ENCODE measurements at regions not wholly inside any gene's neighbourhood (a gene's known extent, or its start where the extent isn't known, plus 50 kb on each side); places are given as distances from the start of the nearest gene placed in this dataset.

- no peaks in the 10 kb centered on the region for H3K36me3 ChIP-seq (replicated peaks in 1 of 2; ENCODE audit: control extremely low read depth in 1 of 2, control insufficient read depth in 1 of 2, extremely low read depth in 1 of 2, insufficient read depth in 2 of 2, low read length in 1 of 2)
Measured at GRCh38 chr10:2439983-2440382, 627.4 kb upstream of the PFKP start.

GRCh38 chr10:2439000-2439399 is 628.3 kb upstream of the PFKP start:
- POLR2A ChIA-PET, result no interaction called here

More at GRCh38 chr10:2439983-2440382, 627.4 kb upstream of the PFKP start:
- Histone ChIP-seq H3K4me3 (ENCODE audit: control extremely low read depth in 1 of 5, extremely low read depth in 1 of 5, insufficient read depth in 1 of 5, low read depth in 2 of 5, low read length in 4 of 5) (no peak overlapping the region), H3K79me2 (ENCODE audit: control insufficient read depth, insufficient read depth, low read length) (no peaks in the 10 kb centered on the region), H4K20me1 (ENCODE audit: control insufficient read depth, insufficient read depth, low read length, poor library complexity, severe bottlenecking) (no peaks in the 10 kb centered on the region), H2AFZ (ENCODE audit: insufficient read depth, low read depth, low read length, poor library complexity, severe bottlenecking) (no peak overlapping the region), H3K4me2 (replicated peaks; ENCODE audit: low read depth, low read length, poor library complexity, severe bottlenecking) (no peak overlapping the region), H3K9me3 (ENCODE audit: control extremely low read depth in 1 of 3, control insufficient read depth in 2 of 3, insufficient read depth in 1 of 3, low read length in 2 of 3) (peaks cover 0 to 11% (median 0%) of the 10 kb centered on the region in 3 donors), H3K27me3 (replicated peaks in 1 of 4; ENCODE audit: control extremely low read depth in 1 of 4, control insufficient read depth in 3 of 4, insufficient read depth in 4 of 4, low read length in 3 of 4) (no peaks in the 10 kb centered on the region), H3K9ac (ENCODE audit: low read length) (no peak overlapping the region), H3K27ac (ENCODE audit: low read length in 2 of 2) (no peak overlapping the region), H3K4me1 (ENCODE audit: control insufficient read depth in 2 of 2, insufficient read depth in 2 of 2, low read length in 2 of 2) (no peaks in the 10 kb centered on the region)
- Mint-ChIP-seq H3K27ac (no peak overlapping the region), H3K4me3 (no peak overlapping the region), H3K9me3 (ENCODE audit: insufficient read depth) (no peaks in the 10 kb centered on the region), H3K27me3 (peaks cover 3% of the 10 kb centered on the region), H3K4me1 (no peaks in the 10 kb centered on the region)
- ChIA-PET POLR2A (no interaction called here), CTCF (no interaction called here)
- intact Hi-C loops (cut with micrococcal nuclease), result no loop called here
- no peak for TF ChIP-seq EZH2 (IDR thresholded peaks at IDR 0.05; ENCODE audit: borderline replicate concordance, insufficient read depth, low read depth, low read length, poor library complexity, severe bottlenecking)
- TF ChIP-seq, protein P1, sequence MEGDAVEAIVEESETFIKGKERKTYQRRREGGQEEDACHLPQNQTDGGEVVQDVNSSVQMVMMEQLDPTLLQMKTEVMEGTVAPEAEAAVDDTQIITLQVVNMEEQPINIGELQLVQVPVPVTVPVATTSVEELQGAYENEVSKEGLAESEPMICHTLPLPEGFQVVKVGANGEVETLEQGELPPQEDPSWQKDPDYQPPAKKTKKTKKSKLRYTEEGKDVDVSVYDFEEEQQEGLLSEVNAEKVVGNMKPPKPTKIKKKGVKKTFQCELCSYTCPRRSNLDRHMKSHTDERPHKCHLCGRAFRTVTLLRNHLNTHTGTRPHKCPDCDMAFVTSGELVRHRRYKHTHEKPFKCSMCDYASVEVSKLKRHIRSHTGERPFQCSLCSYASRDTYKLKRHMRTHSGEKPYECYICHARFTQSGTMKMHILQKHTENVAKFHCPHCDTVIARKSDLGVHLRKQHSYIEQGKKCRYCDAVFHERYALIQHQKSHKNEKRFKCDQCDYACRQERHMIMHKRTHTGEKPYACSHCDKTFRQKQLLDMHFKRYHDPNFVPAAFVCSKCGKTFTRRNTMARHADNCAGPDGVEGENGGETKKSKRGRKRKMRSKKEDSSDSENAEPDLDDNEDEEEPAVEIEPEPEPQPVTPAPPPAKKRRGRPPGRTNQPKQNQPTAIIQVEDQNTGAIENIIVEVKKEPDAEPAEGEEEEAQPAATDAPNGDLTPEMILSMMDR (IDR thresholded peaks at IDR 0.05), result no peak
- no peak for DNase-seq
- 93% methylated on average over 3 of the region's 4 CpGs for WGBS (ENCODE audit: insufficient coverage)
- no peak for ATAC-seq (ENCODE audit: low read depth)

More at GRCh38 chr10:2439000-2439399, 628.3 kb upstream of the PFKP start:
- Histone ChIP-seq H3K9me3 (ENCODE audit: control extremely low read depth in 1 of 3, control insufficient read depth in 2 of 3, insufficient read depth in 1 of 3, low read length in 2 of 3) (peaks cover 0 to 5% (median 0%) of the 10 kb centered on the region in 3 donors), H3K27ac (ENCODE audit: low read length in 2 of 2) (no peak overlapping the region), H2AFZ (ENCODE audit: insufficient read depth, low read depth, low read length, poor library complexity, severe bottlenecking) (no peak overlapping the region), H3K36me3 (replicated peaks in 1 of 2; ENCODE audit: control extremely low read depth in 1 of 2, control insufficient read depth in 1 of 2, extremely low read depth in 1 of 2, insufficient read depth in 2 of 2, low read length in 1 of 2) (no peaks in the 10 kb centered on the region), H3K4me1 (ENCODE audit: control insufficient read depth in 2 of 2, insufficient read depth in 2 of 2, low read length in 2 of 2) (no peaks in the 10 kb centered on the region), H3K79me2 (ENCODE audit: control insufficient read depth, insufficient read depth, low read length) (no peaks in the 10 kb centered on the region), H3K4me2 (replicated peaks; ENCODE audit: low read depth, low read length, poor library complexity, severe bottlenecking) (no peak overlapping the region), H4K20me1 (ENCODE audit: control insufficient read depth, insufficient read depth, low read length, poor library complexity, severe bottlenecking) (no peaks in the 10 kb centered on the region), H3K9ac (ENCODE audit: low read length) (no peak overlapping the region), H3K27me3 (replicated peaks in 1 of 4; ENCODE audit: control extremely low read depth in 1 of 4, control insufficient read depth in 3 of 4, insufficient read depth in 4 of 4, low read length in 3 of 4) (no peaks in the 10 kb centered on the region), H3K4me3 (ENCODE audit: control extremely low read depth in 1 of 5, extremely low read depth in 1 of 5, insufficient read depth in 1 of 5, low read depth in 2 of 5, low read length in 4 of 5) (no peak overlapping the region)
- Mint-ChIP-seq H3K27ac (no peak overlapping the region), H3K4me3 (no peak overlapping the region), H3K27me3 (peaks cover 3% of the 10 kb centered on the region), H3K4me1 (no peaks in the 10 kb centered on the region), H3K9me3 (ENCODE audit: insufficient read depth) (no peaks in the 10 kb centered on the region)
- no peak for TF ChIP-seq EZH2 (IDR thresholded peaks at IDR 0.05; ENCODE audit: borderline replicate concordance, insufficient read depth, low read depth, low read length, poor library complexity, severe bottlenecking)
- TF ChIP-seq, protein P1 (IDR thresholded peaks at IDR 0.05), result no peak
- DNase-seq, result no peak
- intact Hi-C loops (cut with micrococcal nuclease), result no loop called here
- no peak for ATAC-seq (ENCODE audit: low read depth)
- WGBS (ENCODE audit: insufficient coverage), result 57% methylated on average over 5 of the region's 8 CpGs
- CTCF ChIA-PET, result no interaction called here

Measured in B cell (primary cell).